ENCODE measurements at regions not wholly inside any gene's neighbourhood (a gene's known extent, or its start where the extent isn't known, plus 50 kb on each side); places are given as distances from the start of the nearest gene placed in this dataset.

DNA sequence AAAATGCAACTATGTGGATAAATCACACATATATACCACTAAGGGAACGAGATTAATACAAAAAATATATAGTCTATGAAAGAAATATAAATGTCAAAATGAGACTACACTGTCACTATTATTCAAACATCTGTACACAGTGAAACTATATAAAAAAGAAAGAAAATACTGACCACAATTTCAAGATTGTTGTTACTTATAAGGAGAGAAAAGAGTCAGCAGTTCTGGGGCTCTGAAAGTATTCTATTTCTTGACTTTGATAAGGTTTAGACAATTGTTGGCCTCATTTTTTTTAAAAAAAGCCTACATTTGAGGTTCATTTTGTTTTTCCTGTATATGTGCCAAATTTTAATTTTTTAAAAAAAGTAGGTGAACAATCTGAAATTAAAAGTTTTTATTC lies 319.3 kb upstream of the CHRM3 start:
- TF ChIP-seq PPARA (CRISPR knock-in tag; IDR thresholded peaks at IDR 0.05; ENCODE audit: borderline replicate concordance) (no peak), PATZ1 (CRISPR knock-in tag; IDR thresholded peaks at IDR 0.05; ENCODE audit: borderline replicate concordance) (no peak), TSHZ2 (CRISPR knock-in tag; IDR thresholded peaks at IDR 0.05) (no peak)

Data from SK-N-SH treated with all-trans-retinoic acid at 6 μM for 48 hours (cell line).